Trophoblast cell (in vitro differentiated cells and primary cell): ENCODE measurements at regions not wholly inside any gene's neighbourhood (a gene's known extent, or its start where the extent isn't known, plus 50 kb on each side); places are given as distances from the start of the nearest gene placed in this dataset.

ENCODE experiments used
- DNase-seq, 2 donors: peaks; one replicate each; pipeline ENCODE4 v3.0.0-alpha.2; 2016
- H2AFZ ChIP-seq: 2 replicates; pipeline ENCODE4 v1.6.1; 2013; ENCODE audit warnings: low read length, moderate library complexity, mild to moderate bottlenecking; ENCODE audit not compliant: insufficient read depth, poor library complexity
- H2AK5ac ChIP-seq: 2 replicates; pipeline ENCODE4 v1.6.1; 2013; ENCODE audit warnings: mild to moderate bottlenecking, low read length
- H2BK120ac ChIP-seq: 2 replicates; pipeline ENCODE4 v1.6.1; 2013; ENCODE audit warnings: low read length, mild to moderate bottlenecking, moderate library complexity; ENCODE audit not compliant: insufficient read depth, poor library complexity
- H2BK12ac ChIP-seq: 2 replicates; pipeline ENCODE4 v1.6.1; 2013; ENCODE audit warnings: mild to moderate bottlenecking, low read length, moderate library complexity
- H2BK5ac ChIP-seq: 2 replicates; pipeline ENCODE4 v1.6.1; 2013; ENCODE audit warnings: low read length, low read depth, moderate library complexity, mild to moderate bottlenecking; ENCODE audit not compliant: poor library complexity
- H3K14ac ChIP-seq: 2 replicates; pipeline ENCODE4 v1.6.1; 2013; ENCODE audit warnings: mild to moderate bottlenecking, low read length
- H3K18ac ChIP-seq: 2 replicates; pipeline ENCODE4 v1.6.1; 2013; ENCODE audit warnings: mild to moderate bottlenecking, low read length
- H3K23ac ChIP-seq: 2 replicates; pipeline ENCODE4 v1.6.1; 2013; ENCODE audit warnings: low read length
- H3K27ac ChIP-seq: 2 replicates; pipeline ENCODE4 v1.5.1; 2013; ENCODE audit warnings: low read depth, mild to moderate bottlenecking, inconsistent platforms, low read length, moderate library complexity
- H3K27me3 ChIP-seq: 2 replicates; pipeline ENCODE4 v1.6.1; 2013; ENCODE audit warnings: inconsistent platforms, mild to moderate bottlenecking, low read length, moderate library complexity; ENCODE audit not compliant: insufficient read depth
- H3K36me3 ChIP-seq, 2 experiments: 1 replicate in 1 of 2; 2 replicates in 1 of 2; pipeline ENCODE4 v1.6.1; 2013; ENCODE audit warnings: low read length in 2 of 2, mild to moderate bottlenecking in 2 of 2, moderate library complexity in 1 of 2; ENCODE audit not compliant: insufficient read depth in 2 of 2, control insufficient read depth in 1 of 2
- H3K4ac ChIP-seq: 2 replicates; pipeline ENCODE4 v1.6.1; 2013; ENCODE audit warnings: low read depth, mild to moderate bottlenecking, low read length, moderate library complexity
- H3K4me1 ChIP-seq, 2 experiments: 1 replicate in 1 of 2; 2 replicates in 1 of 2; pipeline ENCODE4 v1.6.1; 2013; ENCODE audit warnings: low read length in 2 of 2, mild to moderate bottlenecking in 2 of 2, moderate library complexity in 1 of 2; ENCODE audit not compliant: insufficient read depth in 2 of 2, control insufficient read depth in 1 of 2
- H3K4me2 ChIP-seq: 2 replicates; pipeline ENCODE4 v1.6.1; 2013; ENCODE audit warnings: inconsistent platforms, mild to moderate bottlenecking, low read length, moderate library complexity
- H3K4me3 ChIP-seq: 2 replicates; pipeline ENCODE4 v1.5.1; 2013; ENCODE audit warnings: mild to moderate bottlenecking, low read depth, low read length, inconsistent platforms
- H3K79me1 ChIP-seq: one replicate; pipeline ENCODE4 v1.6.1; 2013; ENCODE audit warnings: low read length
- H3K79me2 ChIP-seq: 2 replicates; pipeline ENCODE4 v1.6.1; 2013; ENCODE audit warnings: low read length, mild to moderate bottlenecking; ENCODE audit not compliant: control insufficient read depth, insufficient read depth, poor library complexity
- H3K9ac ChIP-seq: 2 replicates; pipeline ENCODE4 v1.6.1; 2013; ENCODE audit warnings: mild to moderate bottlenecking, low read length
- H3K9me3 ChIP-seq: 2 replicates; pipeline ENCODE4 v1.6.1; 2013; ENCODE audit warnings: low read depth, mild to moderate bottlenecking, control low read depth, inconsistent platforms, low read length; ENCODE audit not compliant: insufficient read depth
- H4K12ac ChIP-seq: 2 replicates; pipeline ENCODE4 v1.6.1; 2013; ENCODE audit warnings: low read depth, mild to moderate bottlenecking, low read length, moderate library complexity
- H4K8ac ChIP-seq: 2 replicates; pipeline ENCODE4 v1.6.1; 2013; ENCODE audit warnings: low read depth, mild to moderate bottlenecking, low read length, moderate library complexity
- H4K91ac ChIP-seq: one replicate; pipeline ENCODE4 v1.6.1; 2013; ENCODE audit warnings: low read depth, mild to moderate bottlenecking, low read length, moderate library complexity
- WGBS: extraction: QIAGEN DNeasy Blood & Tissue Kit; methylation state at CpG from one replicate; pipeline ENCODE4 v1.1.7; 2013; ENCODE audit warnings: missing lambda C conversion rate; ENCODE audit not compliant: insufficient read length, insufficient coverage; ENCODE audit errors: extremely low coverage; 5-methylcytosine and 5-hydroxymethylcytosine counted together

DNA sequence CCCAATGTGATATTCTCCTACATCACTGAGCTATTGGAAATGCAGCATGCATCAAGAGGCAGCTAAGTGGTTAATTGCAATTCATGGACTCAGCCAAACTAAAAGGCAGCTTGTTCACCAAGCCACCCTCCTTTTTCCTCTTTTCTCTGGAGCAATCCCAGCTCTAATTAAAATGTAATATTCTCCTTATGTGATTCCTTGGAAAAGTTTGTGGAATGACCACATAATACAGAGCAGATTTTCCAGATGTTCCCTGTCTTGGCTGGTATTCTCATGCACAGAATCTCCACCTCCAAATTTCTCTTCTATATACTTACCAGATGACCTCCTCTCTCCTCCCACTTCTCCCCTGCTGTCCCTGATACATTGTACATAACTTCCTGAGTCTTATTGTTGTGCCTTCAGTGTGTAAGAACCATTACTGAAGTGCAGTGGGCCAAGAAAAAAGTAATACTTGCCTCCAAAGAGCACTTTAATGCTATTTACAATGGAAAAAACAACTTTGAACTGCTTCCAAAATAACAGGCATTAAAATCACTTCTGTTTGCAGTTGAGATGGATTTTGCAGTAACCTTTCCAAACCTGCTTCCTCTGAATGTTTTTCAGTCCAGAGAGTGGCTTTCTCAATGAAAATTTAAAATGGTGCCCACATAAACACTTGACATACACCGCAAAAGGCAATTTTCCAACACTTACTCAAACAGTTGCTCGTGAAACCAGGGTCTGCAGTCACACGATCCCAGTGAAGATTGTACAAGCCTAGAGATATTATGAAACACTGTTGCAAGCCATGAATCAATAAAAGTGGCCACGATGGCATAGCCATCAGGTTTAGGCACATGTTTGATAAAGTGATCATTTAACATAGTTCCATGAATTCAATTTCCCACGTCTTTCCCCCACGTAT is 258.0 kb downstream of the MTX2 start:
- DNase-seq, result no peak
- Histone ChIP-seq H3K27me3 (no peaks in the 10 kb centered on the region), H3K9ac (no peak overlapping the region), H3K4ac (no peak overlapping the region), H2AK5ac (no peak overlapping the region), H3K9me3 (no peaks in the 10 kb centered on the region), H3K79me1 (no peaks in the 10 kb centered on the region), H4K8ac (no peak overlapping the region), H4K91ac (no peak overlapping the region), H2BK12ac (no peak overlapping the region), H3K23ac (no peak overlapping the region), H3K36me3 (no peaks in the 10 kb centered on the region), H3K14ac (no peak overlapping the region), H4K12ac (no peak overlapping the region), H2AFZ (no peak overlapping the region), H3K18ac (no peak overlapping the region), H3K4me2 (no peak overlapping the region), H3K4me3 (no peak overlapping the region), H3K79me2 (no peaks in the 10 kb centered on the region), H3K27ac (no peak overlapping the region), H2BK120ac (no peak overlapping the region), H3K4me1 (no peaks in the 10 kb centered on the region), H2BK5ac (no peak overlapping the region)
- 100% methylated on average over 2 of the region's 6 CpGs for WGBS

- no peaks in the 10 kb centered on the region for H3K9me3 ChIP-seq
- H2BK120ac ChIP-seq, result no peak overlapping the region
- H3K4me2 ChIP-seq, result no peak overlapping the region
- H3K4me3 ChIP-seq, result no peak overlapping the region
- no peak overlapping the region for H4K8ac ChIP-seq
- no peaks in the 10 kb centered on the region for H3K79me2 ChIP-seq
- no peak overlapping the region for H2AFZ ChIP-seq
- H3K18ac ChIP-seq, result no peak overlapping the region
- no peak overlapping the region for H3K14ac ChIP-seq
- no peak overlapping the region for H3K4ac ChIP-seq
- H2BK12ac ChIP-seq, result no peak overlapping the region
- no CpG with 5 or more reads among the region's 4 CpGs for WGBS
- H3K9ac ChIP-seq, result no peak overlapping the region
- no peak overlapping the region for H3K23ac ChIP-seq
- H3K4me1 ChIP-seq, result no peaks in the 10 kb centered on the region
- no peak overlapping the region for H4K91ac ChIP-seq
- H3K36me3 ChIP-seq, result no peaks in the 10 kb centered on the region
- H2AK5ac ChIP-seq, result no peak overlapping the region
- no peak overlapping the region for H4K12ac ChIP-seq
- H3K27me3 ChIP-seq, result no peaks in the 10 kb centered on the region
- no peaks in the 10 kb centered on the region for H3K79me1 ChIP-seq
- DNase-seq, result no peak
- H3K27ac ChIP-seq, result no peak overlapping the region
- H2BK5ac ChIP-seq, result no peak overlapping the region
Observed at GRCh38 chr2:176531608-176532007, 262.4 kb downstream of the MTX2 start.

GRCh38 chr2:176533505-176534193 is 264.4 kb downstream of the MTX2 start:
- no peak overlapping the region for H2BK120ac ChIP-seq
- WGBS, result no CpG with 5 or more reads among the region's 4 CpGs

DNA sequence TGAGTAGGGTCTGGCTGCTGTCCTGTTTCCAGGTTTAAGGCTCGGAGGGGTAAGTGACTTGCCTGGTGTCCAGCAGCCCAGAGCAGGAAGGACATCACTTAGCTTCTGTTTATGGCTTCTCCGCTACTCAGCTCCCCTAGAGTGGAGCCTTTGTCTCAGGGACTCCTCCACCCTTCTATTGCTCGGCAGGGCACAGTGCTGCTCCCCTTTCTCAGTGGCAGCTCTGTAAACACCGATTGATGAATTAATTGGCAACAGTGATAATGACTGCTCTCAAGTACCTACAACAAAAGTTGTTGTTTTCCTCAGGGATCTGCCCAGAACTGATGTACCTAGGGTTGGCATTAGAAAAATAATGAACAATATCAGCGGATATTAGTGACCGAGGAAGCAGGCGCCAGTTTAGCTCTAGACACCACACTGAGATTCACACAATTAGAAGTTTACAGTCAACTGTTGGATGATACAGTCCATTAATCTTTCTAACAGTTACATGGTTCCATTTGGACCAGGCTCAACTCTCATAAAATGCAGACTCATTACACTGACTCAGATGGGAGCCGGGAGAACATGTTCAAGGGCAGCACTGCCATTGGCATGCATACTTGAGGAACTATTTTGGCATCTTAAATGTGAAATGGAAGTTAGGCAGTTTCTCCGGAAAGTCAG is 265.7 kb downstream of the MTX2 start:
- no CpG with 5 or more reads among the region's 9 CpGs for WGBS
- H3K27me3 ChIP-seq, result no peaks in the 10 kb centered on the region

More at GRCh38 chr2:176533505-176534193, 264.4 kb downstream of the MTX2 start:
- no peak overlapping the region for H2BK12ac ChIP-seq
- H2BK5ac ChIP-seq, result no peak overlapping the region
- no peaks in the 10 kb centered on the region for H3K9me3 ChIP-seq
- no peaks in the 10 kb centered on the region for H3K27me3 ChIP-seq
- no peak overlapping the region for H3K4me2 ChIP-seq
- no peak overlapping the region for H4K12ac ChIP-seq
- no peak overlapping the region for H2AFZ ChIP-seq
- H4K8ac ChIP-seq, result no peak overlapping the region
- H4K91ac ChIP-seq, result no peak overlapping the region
- no peak overlapping the region for H3K14ac ChIP-seq
- H3K4me1 ChIP-seq, result no peaks in the 10 kb centered on the region
- no peaks in the 10 kb centered on the region for H3K79me2 ChIP-seq
- no peak overlapping the region for H3K23ac ChIP-seq
- no peak overlapping the region for H3K4me3 ChIP-seq
- H3K4ac ChIP-seq, result no peak overlapping the region
- no peak overlapping the region for H3K18ac ChIP-seq
- H2AK5ac ChIP-seq, result no peak overlapping the region
- H3K79me1 ChIP-seq, result no peaks in the 10 kb centered on the region
- H3K36me3 ChIP-seq, result no peaks in the 10 kb centered on the region
- H3K9ac ChIP-seq, result no peak overlapping the region
- no peak for DNase-seq
- no peak overlapping the region for H3K27ac ChIP-seq

More for the DNA sequence above, 265.7 kb downstream of the MTX2 start:
- Histone ChIP-seq H2AFZ (no peak overlapping the region), H3K27ac (no peak overlapping the region), H2BK120ac (no peak overlapping the region), H3K23ac (no peak overlapping the region), H3K4me2 (no peak overlapping the region), H3K4me3 (no peak overlapping the region), H2BK5ac (no peak overlapping the region), H3K79me2 (no peaks in the 10 kb centered on the region), H3K4me1 (no peaks in the 10 kb centered on the region), H4K8ac (no peak overlapping the region), H4K91ac (no peak overlapping the region), H2AK5ac (no peak overlapping the region), H3K4ac (no peak overlapping the region), H3K79me1 (no peaks in the 10 kb centered on the region), H4K12ac (no peak overlapping the region), H3K14ac (no peak overlapping the region), H3K36me3 (no peaks in the 10 kb centered on the region), H3K9me3 (no peaks in the 10 kb centered on the region), H3K18ac (no peak overlapping the region), H3K9ac (no peak overlapping the region), H2BK12ac (no peak overlapping the region)
- DNase-seq, result no peak
